Ammon's horn (tissue), 1 donor: ENCODE measurements at regions not wholly inside any gene's neighbourhood (a gene's known extent, or its start where the extent isn't known, plus 50 kb on each side); places are given as distances from the start of the nearest gene placed in this dataset.
"Not testable (repeated sequence)": the region's sequence is repeated elsewhere in the genome, so short reads cannot be mapped to it uniquely, and the experiment has no call there.

Experiments
- DNase-seq: peaks from one replicate; pipeline ENCODE4 v3.0.0-alpha.2; 2016; ENCODE audit warnings: low spot score

GRCh38 chr11:122022646-122023045 lies 93.4 kb downstream of the BLID start:
- DNase-seq = no peak

DNA sequence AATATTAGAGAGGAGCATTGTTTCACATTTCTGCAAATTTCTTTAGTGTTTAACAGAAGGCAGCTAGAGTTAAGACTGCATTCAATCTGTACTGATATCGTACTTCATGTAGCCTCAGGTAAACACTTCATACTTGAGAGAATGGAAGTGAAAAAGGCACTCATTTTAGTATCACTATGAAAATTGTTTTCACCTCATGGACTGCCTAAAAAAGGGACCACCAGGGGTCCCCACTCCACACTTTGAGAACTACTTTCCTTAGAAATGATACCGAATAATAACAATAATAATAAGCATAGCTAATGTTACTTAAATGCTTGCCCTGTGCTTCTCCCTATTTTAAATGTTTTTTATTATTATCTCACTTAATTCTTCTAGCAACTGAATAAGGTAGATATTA lies 95.1 kb downstream of the BLID start:
- no peak for DNase-seq

- DNase-seq = no peak
These were observed 95.9 kb downstream of the BLID start for GRCh38 chr11:122019908-122020694.

DNA sequence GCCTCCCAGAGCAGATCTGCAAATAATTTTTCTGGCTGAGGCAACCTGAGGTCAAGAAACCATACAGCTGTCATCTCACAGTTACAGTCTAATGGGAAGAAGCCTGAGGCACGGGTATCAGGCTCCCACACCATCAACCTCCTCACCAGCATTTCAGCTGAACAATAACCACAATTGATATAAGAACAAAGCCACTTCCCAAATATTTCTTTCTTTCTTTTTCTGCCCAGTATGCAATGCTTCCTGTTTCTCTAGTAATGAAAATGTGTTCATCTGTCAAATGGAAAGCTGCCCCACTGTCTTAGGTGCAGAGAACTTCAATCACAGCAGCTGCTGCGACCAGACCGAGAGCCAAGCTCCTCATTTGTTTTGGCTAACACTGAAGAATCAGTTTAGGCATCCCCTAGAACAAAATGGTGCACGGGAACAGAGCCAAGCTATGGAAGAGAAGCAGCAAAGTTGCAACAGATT lies 108.4 kb downstream of the BLID start:
- peak; percentile 71 for DNase-seq

DNA sequence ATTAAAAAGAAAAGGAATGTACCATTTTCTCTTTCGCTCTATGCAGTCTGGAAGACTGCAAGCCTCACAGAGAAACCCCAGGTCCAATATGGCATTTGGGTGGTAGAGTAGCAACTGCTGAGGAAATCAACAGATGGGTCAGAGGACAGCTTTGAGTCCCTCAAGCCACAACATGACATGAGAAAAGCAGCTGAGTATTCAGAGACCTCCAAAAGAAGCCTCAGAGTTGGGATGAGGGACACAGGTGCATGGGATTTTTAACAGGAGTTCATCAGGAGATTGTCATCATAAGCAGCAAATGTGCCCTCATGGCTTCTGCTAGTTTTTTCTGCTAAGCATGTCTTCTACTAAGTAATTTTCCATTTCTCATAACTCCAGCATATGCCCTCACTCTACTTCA lies 111.6 kb downstream of the BLID start:
- DNase-seq = no peak

DNA sequence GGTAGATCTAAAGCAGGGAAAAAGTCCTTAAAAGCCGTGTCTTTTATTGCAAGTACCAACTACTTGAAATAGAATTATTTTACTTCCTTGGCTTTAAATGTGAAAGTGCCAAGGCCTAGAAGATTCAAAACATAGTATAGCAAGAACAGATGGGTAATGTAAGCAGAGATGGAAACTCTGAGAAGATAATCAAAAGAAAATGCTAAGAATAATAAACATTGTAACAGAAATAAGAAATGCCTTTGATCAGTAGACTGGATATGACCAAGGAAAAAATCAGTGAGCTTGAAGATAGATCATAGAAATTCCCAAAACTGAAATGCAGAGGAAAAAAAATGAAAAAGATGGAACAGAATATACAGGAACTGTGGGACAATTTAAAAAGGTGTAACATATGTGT lies 113.1 kb downstream of the BLID start:
- DNase-seq = no peak

- no peak for DNase-seq
These were observed 114.0 kb downstream of the BLID start for GRCh38 chr11:122002047-122002446.

GRCh38 chr11:121999651-122000050 lies 116.4 kb downstream of the BLID start:
- DNase-seq = no peak

DNA sequence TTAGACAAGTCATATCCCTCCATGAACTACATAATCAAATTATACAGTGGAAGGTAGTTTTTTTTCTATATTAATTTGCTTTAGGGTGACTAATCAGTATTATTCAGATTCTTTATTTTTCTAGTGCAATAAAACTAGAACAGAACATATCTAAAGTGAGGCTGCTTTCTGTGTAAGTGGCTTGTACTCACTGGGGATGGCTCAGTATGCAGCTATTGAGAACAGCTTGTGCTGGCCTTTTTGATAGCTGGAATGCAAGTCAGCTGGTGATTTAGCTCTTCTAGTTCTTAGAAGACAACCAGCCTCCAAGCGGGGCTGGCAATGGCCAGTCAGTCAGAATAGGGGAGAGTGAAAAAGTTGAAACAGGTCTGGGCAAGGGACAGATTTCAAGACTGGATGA lies 119.4 kb downstream of the BLID start:
- DNase-seq = no peak

DNA sequence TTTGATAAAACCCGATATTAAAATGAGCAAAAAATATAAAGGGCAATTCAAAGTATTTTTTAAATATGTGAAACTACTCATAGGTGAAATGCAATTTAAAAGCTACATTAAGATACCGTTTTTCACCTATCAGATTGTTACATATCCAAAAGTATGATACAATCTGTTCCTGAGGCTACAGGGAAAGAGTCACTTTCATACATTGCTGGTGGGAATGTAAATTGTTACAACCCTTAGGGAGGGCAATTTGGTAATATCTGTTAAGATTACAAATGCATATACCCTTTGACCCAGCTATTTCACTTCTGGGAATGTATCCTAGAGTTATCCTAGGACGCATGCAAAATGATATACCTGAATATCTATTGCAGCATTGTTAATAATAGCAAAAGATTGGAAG lies 132.1 kb downstream of the BLID start:
- no peak for DNase-seq

DNA sequence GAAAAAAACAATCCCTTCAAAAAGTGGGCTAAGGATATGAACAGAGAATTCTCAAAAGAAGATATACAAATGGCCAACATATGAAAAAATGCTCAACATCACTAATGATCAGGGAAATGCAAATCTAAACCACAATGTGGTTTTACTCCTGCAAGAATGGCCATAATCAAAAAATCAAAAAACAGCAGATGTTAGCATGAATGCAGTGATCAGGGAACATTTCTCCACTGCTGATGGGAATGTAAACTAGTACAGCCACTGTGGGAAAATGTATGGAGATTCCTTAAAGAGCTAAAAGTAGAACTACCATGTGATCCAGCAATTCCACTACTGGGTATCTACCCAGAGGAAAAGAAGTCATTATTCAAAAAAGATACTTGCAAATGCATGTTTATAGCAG lies 138.1 kb downstream of the BLID start:
- DNase-seq = not testable (repeated sequence)

GRCh38 chr11:121968638-121969037 lies 147.4 kb downstream of the BLID start:
- no peak for DNase-seq

DNA sequence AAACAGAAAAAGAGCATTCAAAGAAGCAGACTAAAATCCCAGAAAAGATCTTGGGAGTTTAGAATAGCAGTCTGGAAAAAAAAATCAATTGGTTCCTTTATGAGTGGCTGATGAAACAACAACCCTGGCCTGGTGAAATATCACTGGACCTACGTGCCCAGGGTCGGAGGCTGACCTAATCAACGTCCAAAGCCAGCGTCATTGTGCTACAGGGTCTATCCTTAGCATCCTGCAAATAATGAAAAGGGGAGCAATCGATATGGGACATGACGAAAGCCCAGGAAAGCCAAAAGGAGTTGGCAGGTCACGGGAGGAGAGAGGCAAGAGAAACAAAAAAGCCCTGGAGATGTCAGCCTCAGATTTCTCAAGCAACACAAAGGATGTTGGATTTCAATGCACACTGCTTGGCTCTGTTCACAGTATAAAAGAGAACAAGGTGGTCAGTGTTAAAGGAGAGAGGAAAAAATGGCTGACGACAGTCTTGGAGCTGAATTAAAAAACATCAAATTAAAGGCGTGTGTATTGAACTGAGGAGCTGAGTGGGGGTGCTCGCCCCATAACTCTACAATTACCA lies 148.8 kb downstream of the BLID start:
- DNase-seq = peak; percentile 65

- no peak for DNase-seq
These were observed 150.7 kb downstream of the BLID start for GRCh38 chr11:121965330-121965729.

GRCh38 chr11:121964591-121964990 lies 151.4 kb downstream of the BLID start:
- peak; percentile 10 for DNase-seq

GRCh38 chr11:121963846-121964245 lies 152.2 kb downstream of the BLID start:
- not testable (repeated sequence) for DNase-seq

DNA sequence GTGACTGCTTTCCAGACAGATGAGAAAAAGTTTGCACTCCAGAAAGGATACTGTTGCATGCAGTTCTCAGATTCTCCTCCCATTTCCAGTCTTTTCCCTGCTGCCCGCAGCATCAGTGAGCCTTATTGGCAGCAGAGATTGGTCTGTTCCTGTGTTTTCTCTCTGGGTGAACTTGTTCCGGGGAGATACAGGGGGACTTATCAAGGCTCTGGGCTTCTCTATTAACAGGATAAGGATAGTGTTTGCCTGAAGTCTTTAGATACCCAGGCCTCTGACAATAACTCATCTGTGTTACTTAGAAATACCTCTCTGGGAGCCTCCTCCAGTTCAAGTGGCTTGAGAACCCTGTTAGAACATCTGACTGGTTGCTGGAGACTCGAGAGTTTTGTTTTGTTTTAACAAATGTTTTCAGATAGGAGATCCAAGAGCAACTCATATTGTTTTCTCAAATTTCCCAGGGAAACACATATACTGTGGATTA lies 154.7 kb downstream of the BLID start:
- no peak for DNase-seq

GRCh38 chr11:121958971-121959325 lies 157.1 kb downstream of the BLID start:
- DNase-seq = no peak

- no peak for DNase-seq
These were observed 157.6 kb downstream of the BLID start for GRCh38 chr11:121958323-121958970.

- DNase-seq = no peak
These were observed 162.9 kb downstream of the BLID start for GRCh38 chr11:121953122-121953521.

- no peak for DNase-seq
These were observed 165.9 kb downstream of the BLID start for GRCh38 chr11:121950160-121950559.

DNA sequence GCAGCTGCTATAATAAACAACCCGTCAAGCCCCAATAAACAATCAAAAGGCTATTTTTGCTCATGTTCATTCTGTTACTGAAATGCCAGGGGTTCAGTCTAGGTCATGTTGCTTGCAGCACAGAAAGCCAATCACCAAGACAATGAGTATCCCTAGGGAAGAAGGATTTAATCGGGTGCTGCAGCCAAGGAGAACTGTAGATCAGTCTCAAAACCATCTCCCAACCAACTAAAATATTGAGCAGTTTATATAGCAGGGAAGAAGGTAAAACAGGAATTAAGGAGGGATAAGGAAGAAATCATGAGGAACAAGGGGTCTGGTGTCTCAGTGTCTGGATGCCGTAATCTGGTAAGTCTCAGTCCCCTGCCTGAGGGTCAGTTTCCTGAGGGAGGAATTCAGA lies 169.5 kb downstream of the BLID start:
- DNase-seq = no peak

DNA sequence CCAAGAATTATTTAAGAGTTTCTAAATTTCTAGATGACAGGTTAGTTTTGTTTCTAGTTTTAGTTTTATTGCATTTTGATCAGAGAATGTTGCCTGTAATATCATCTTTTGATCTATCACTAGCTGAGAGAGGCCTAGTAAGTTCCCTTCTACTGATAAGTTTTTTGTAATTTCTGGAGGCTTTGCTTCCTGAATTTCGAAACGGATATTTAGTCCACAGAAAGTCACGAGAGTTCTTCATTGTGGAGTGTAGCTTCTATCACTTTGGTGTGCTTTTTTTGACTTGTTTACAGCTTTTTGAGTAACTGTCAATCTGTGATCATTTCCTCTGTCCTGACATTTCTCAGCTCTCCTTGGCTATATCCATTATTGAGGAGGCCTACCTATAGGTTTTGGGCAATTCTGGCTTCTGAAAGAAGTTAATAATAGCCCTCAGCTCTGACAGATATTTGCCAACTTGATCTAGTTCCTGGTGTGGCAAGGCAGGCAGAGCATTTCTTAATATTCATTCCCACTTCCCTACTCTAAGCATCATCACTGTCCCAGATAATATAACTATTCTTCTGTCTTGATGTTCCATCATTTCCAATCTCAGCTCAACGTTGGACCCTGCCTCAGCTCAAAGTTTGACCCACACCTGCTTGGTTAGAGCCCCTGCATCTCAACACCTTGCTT lies 171.3 kb downstream of the BLID start:
- DNase-seq = no peak
